ENCODE measurements at regions not wholly inside any gene's neighbourhood (a gene's known extent, or its start where the extent isn't known, plus 50 kb on each side); places are given as distances from the start of the nearest gene placed in this dataset.

GRCh38 chr9:135009051-135009560 lies 78.4 kb upstream of the OLFM1 start:
- DNase-seq (ENCODE audit: low spot score): no peak
- TF ChIP-seq CTCF (IDR thresholded peaks at IDR 0.05; ENCODE audit: extremely low read depth, missing control alignments): no peak

GRCh38 chr9:135009794-135010585 lies 77.5 kb upstream of the OLFM1 start:
- no peak for TF ChIP-seq CTCF (IDR thresholded peaks at IDR 0.05; ENCODE audit: extremely low read depth, missing control alignments)

DNA sequence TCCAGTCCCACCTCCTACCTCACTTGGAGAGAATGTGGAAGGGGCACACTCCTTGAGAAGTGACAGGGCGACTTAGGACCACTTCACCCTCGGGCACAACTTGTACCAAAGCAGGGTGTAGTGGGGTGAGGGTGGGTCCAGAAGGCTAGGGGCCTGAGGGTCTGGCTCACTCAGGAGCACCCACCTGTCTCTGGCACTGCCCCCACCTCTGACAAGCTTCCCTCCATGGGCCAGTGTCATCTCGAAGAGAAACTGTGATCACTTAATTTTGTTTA lies 76.9 kb upstream of the OLFM1 start:
- no peak for TF ChIP-seq CTCF (IDR thresholded peaks at IDR 0.05; ENCODE audit: extremely low read depth, missing control alignments)
- no peak for DNase-seq (ENCODE audit: low spot score)

More at GRCh38 chr9:135009794-135010585, 77.5 kb upstream of the OLFM1 start:
- no peak for DNase-seq (ENCODE audit: low spot score)

DNA sequence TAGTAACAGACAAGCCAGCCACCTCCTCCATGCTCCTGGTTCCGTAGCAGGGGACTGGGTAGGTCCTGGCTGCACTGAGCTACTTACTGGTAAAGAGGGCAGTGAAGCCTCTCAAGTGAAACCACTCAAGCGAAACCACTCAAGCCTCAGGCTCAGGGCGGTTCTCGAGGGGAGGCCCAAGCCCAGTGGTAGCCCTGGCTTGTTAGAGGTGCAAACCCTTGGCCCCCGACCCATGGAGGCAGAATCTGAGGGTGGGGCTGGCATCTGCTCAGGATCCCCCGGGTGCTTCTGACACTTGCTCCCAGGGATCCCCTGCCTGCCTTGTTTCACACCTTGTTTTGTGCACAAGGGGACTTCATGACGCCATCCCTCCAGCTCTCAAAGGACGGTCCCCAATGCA lies 76.5 kb upstream of the OLFM1 start:
- no peak for DNase-seq (ENCODE audit: low spot score)
- TF ChIP-seq CTCF (IDR thresholded peaks at IDR 0.05; ENCODE audit: extremely low read depth, missing control alignments): no peak

GRCh38 chr9:135012166-135012565 lies 75.3 kb upstream of the OLFM1 start:
- no peak for TF ChIP-seq CTCF (IDR thresholded peaks at IDR 0.05; ENCODE audit: extremely low read depth, missing control alignments)
- no peak for DNase-seq (ENCODE audit: low spot score)

- TF ChIP-seq CTCF (IDR thresholded peaks at IDR 0.05; ENCODE audit: extremely low read depth, missing control alignments): no peak
- no peak for DNase-seq (ENCODE audit: low spot score)
Measured at GRCh38 chr9:135014311-135015010, 73.0 kb upstream of the OLFM1 start.

DNA sequence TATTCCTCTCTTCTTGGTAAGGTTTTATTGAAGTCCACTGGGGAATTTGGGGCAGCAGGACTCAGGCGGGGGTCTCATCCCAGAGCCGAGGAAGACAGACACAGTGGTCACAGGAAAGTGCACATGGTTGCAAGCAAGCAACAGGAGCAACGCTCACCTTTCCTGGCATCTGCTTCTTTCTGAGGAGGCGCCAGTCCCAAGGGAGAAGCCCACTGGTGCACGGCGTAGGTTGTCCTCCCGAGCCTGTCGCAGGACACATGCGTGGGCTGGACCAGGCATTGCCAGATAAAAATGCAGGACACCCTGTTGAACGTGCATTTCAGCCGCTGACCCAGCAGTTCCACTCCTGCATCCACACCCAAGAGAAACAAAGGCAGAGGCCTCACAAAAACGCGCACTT lies 72.4 kb upstream of the OLFM1 start:
- TF ChIP-seq CTCF (IDR thresholded peaks at IDR 0.05; ENCODE audit: extremely low read depth, missing control alignments): no peak
- DNase-seq (ENCODE audit: low spot score): no peak
